SIG-M5 treated with dmso at 0.1 percent for 504 hours (cell line): ENCODE measurements at regions not wholly inside any gene's neighbourhood (a gene's known extent, or its start where the extent isn't known, plus 50 kb on each side); places are given as distances from the start of the nearest gene placed in this dataset.

ENCODE experiments used
- DNase-seq: peaks from one replicate; lab custom pipeline; 2025; ENCODE audit not compliant: unreplicated experiment; lab: John Stamatoyannopoulos, UW

DNA sequence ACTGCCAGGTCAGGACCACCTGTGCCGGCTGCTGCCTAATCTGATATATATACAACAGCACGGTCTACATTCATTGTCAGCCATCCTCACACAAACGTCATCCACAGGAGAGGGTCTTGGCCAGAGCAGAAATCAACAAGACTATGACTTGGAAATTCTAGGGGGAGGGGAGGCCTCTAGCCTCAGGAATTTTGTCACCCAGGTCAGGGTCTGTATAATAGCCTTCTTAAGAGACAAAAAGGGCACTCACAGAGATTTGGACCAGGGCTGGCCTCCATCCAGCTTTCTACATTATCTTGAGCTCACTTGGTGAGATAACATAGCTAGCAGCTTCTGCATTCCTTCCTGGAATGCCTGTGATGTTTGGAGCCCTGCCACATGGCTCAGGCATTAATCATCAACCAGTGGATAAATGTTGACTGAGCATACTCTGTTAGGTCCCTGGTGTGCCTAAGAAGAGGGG, 50.4 kb upstream of the CTIF start:
- no peak for DNase-seq

DNA sequence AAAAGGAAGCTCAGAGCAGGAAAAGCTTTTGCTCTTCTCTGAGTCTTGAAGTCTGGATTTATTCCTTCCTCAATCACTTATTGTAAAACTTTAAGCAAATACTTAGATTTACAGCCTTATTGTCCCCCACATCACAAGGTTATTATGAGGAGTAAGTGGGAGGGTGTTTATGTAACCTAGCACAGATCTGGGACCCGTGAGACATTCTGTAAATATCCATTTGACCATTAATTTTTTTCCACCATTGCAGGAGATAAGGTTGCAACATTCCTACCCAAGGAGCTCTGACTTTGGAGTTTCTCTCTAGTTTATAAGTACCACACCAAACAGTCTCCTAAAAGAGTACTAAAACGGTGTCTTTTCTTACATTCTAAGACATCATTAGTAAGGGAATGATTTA, 52.1 kb upstream of the CTIF start:
- no peak for DNase-seq

- no peak for DNase-seq
These were observed 52.9 kb upstream of the CTIF start for GRCh38 chr18:48485828-48486405.

GRCh38 chr18:48481092-48481491, 57.7 kb upstream of the CTIF start:
- DNase-seq: no peak

DNA sequence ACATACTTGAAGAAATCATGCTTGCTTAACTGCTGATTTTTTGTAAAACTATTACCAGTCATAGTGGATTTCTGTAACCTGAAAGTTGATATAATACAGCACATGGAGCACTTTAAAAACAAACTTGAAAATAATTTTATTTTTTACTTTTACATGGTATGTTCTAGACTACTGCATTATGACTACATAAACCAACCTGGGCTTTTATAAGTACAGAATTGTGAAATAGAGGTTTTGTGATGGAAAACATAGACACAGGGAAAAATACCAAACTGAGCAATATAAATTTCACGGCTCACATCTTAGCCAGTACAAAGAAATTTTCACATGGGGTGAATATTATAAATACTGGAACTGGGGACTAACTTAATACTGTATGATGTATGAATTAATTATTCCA, 59.3 kb upstream of the CTIF start:
- no peak for DNase-seq

DNA sequence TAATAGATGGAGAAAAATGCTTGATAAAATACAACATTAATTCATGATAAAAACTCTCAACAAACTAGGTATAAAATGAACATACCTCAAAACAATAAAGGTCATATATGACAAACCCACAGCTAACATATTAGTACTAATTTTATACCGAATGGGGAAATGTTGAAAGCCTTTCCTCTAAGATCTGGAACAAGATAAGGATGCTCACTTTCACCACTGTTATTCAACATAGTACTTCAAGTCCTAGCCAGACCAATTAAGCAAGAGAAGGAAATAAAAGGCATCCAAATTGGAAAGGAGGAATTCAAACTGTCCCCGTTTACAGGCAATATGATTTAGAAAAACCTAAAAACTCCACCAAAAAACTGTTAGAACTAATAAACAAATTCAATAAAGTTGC, 61.5 kb upstream of the CTIF start:
- DNase-seq: no peak

- DNase-seq: no peak
These were observed 62.3 kb upstream of the CTIF start for GRCh38 chr18:48476550-48476917.

DNA sequence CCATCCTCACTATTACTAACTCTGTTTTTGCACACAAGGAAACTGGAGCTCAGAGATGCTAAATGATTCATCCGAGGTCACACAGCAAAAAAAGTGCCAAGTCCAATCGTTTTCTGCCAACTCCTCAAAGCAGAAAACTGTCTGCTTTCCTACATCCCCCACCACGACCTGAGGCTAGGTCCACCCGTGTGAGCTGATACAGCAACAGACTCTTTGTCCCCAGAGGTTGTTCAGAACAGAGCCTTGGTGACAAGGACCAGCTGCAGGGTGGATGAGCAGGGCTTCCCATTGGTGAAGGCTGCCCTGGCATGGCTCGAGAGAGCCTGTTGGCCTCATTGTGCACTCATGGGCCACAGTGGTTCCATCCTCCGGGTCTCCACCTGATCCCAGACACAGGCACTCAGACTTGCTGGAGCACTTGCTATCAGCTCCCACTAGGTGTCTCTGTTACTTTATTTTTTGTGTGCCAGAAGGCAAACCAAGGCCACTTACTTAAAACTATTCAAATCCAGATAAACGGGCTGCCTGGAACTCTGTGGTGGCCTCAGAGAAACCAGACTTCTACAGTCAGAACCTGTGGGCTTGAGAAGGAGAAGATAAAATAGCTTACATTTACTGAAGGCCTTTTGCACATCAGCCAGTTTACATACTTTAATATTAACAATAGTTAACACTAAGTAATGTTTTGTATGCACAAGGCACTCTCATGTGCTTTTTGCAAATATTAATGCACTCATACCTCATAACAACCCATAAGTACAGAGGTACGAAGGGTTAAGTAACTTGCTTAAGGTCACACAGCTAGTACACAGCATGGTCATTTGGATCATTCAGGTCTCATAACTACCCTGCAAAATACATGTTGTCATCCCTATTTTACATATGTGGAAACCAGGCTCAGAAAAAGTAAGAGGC, 62.9 kb upstream of the CTIF start:
- DNase-seq: peak; percentile 60

GRCh38 chr18:48473816-48474215, 64.6 kb upstream of the ZBTB7C start:
- DNase-seq: no peak

GRCh38 chr18:48472610-48473009, 63.4 kb upstream of the ZBTB7C start:
- DNase-seq: no peak

GRCh38 chr18:48470484-48471180, 61.4 kb upstream of the ZBTB7C start:
- DNase-seq: no peak

GRCh38 chr18:48468151-48468550, 59.0 kb upstream of the ZBTB7C start:
- no peak for DNase-seq

DNA sequence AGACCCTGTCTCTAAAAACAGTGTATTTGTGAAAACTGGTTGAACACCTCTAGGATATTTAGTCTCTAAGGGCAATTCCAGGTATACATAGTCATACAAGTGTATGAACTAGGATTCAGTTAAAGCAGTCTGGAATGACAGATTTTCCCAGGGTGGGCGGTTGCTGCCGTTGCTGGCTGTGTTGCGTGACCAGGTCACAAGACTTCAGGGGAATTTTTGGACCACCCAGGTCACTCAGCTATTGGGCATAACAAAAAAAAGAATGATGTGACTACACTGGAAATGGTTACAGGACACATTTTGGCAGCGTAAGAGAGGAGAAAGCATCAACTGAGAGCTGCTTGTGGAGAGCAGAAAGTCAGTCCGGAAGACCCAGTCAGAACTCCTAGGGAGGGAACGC, 58.0 kb upstream of the ZBTB7C start:
- no peak for DNase-seq

- DNase-seq: no peak
These were observed 53.3 kb upstream of the ZBTB7C start for GRCh38 chr18:48462510-48462909.

DNA sequence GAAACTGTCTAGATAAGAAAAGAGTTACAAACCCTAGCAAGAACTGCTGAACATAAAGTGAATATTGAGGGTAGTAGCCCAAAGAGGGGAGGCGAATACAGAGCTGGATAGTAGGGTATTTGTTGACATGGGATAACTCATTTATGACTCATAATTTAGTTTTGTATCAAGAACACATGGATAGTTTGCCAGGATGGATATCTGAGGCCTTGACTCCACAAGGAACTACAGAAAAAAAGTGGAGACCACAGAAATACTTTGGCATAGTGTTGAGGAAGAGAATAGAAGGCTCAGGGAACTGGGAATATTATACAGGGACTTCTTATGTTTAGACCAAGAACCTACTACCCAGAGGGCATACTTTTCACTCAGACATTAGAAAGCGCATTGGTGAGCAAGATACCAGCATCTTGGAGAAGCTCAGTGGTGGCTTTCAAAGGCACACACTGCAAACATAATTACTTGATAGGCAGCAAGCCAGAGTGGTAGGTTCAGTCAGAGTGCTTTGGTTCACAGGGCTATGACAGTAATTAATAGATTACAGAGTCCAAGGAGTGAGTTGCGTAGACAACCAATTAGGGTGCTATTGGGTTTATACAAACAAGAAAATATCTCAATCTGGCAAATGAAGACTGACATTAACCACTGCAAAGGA, 51.9 kb upstream of the ZBTB7C start:
- no peak for DNase-seq

- DNase-seq: peak; percentile 54
These were observed 50.3 kb upstream of the ZBTB7C start for GRCh38 chr18:48459465-48459864.

- DNase-seq: no peak
These were observed 49.8 kb upstream of the ZBTB7C start for GRCh38 chr18:48459016-48459415.
